ENCODE measurements at regions not wholly inside any gene's neighbourhood (a gene's known extent, or its start where the extent isn't known, plus 50 kb on each side); places are given as distances from the start of the nearest gene placed in this dataset.

- DNase-seq, result no peak
Observed at GRCh38 chr14:101362529-101363260, 198.6 kb upstream of the DIO3 start.

- no peak for DNase-seq
Observed at GRCh38 chr14:101363261-101363555, 198.1 kb upstream of the DIO3 start.

- DNase-seq, result no peak
Observed at GRCh38 chr14:101363880-101364391, 197.4 kb upstream of the DIO3 start.

DNA sequence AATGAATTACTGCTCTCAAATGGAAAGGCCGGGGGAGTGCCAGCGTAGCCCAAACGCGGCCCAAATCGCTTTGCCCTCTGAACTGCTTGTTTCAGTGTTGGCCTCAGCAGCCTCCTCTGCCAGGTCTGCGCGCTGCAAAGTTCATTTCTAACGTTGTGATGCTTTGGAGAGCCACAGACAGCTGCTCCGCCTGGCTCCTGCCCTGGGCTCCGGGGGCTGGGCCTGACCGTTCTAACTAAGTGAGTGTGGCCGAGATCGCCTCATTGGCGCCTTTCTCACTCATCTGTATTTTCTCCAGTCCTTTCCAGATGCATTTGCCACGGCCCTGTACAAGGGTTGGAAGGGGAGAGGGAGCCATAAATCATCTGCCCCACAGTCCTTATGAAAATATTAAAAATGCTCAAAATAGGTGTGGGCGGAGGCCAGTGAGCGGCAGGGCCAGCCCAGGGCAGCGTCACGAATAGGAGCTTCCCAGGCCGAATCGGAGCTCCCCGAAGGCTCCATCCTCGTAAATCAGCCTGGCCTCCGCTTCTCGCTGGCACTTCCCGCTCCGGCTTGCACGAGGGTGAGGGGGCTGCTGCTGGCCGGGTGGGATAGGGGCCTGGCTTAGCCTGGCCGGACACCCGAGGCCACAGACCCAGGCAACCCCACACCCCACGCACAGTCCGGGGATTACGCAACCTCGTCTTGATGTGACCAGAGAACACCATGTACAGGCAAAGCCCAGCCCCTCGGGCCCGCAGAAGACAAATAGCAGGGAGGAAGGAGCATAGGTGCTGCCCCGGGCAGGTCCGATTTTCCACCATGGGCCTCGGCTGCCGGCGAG, 196.6 kb upstream of the DIO3 start:
- DNase-seq, result no peak

- DNase-seq, result no peak
Observed at GRCh38 chr14:101365329-101366158, 195.8 kb upstream of the DIO3 start.

DNA sequence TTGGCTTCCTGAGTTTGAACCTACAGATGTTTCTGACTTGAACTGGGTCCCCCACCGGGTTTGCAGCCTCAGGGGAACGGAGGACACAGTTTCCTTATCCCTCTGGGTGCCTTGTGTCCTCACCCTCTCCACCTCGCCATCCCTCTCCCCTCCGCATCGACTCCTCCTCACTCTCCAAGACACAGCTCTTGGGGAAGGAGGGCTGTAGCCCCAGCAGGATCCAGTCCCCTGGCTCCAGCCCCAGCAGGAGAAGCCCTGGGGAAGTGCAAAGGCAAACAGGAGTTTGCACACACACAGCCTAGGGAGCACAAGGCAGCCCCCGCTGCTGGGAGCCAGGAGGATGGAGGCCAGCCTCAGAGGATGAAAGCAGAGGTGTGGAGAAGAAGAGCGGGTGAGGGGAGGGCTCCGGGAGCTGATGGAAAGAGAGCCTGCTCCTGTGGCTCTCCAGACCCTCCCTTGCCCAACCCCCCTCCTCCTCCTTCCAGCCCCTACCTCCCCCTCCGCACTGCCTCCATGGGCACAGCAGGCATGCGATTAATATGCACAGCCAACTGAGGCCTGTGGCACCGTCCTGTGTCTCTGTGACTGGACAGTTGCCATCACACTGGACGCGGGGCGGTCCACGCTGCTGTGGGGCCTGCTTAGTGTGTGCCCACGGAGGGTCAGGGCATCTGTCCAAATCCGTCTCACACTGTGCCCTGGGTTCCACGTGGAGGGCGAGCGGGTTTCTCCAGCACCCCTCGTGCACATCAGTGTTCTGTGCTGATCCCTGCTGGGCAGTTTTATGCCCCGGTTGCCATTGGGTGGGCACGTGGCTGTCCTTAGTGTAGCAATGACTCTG, 193.7 kb upstream of the DIO3 start:
- DNase-seq, result no peak

GRCh38 chr14:101368629-101369028, 192.7 kb upstream of the DIO3 start:
- DNase-seq, result no peak

DNA sequence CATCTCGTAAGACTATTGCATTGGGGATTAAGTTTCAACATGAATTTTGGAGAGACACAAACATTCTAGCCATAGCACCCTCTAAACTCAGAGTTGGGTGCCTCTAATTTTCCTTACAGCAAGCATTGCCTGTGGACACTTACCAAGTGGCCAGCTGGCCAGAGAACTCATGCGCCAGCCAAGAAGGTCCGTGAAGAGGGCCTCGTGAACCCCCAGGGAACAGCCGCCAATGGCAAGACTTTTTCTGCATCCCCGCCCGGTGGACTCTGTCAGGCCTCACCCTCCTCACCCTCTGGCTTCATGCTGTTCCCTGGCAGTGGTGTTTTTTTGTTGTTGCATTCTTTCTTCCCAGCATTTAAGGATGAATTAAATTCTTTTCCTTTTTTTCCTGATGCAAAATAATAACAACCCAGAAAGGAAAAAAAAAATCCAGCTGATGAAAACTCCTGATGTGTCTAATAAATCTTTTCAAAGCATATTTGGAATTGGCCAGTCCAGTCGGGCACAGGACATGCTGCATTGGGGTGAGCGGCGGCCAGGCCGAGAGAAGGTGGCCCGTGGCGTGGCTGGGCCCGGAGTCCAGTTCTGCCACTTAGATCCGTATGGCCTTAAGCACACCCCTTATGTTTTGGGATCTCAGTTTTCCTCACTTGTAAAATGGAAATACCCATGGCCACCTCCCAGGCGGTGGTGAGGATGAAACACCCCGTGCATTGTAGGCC, 191.9 kb upstream of the DIO3 start:
- DNase-seq, result no peak

- no peak for DNase-seq
Observed at GRCh38 chr14:101369916-101370592, 191.2 kb upstream of the DIO3 start.

- no peak for DNase-seq
Observed at GRCh38 chr14:101370593-101371569, 190.4 kb upstream of the DIO3 start.

DNA sequence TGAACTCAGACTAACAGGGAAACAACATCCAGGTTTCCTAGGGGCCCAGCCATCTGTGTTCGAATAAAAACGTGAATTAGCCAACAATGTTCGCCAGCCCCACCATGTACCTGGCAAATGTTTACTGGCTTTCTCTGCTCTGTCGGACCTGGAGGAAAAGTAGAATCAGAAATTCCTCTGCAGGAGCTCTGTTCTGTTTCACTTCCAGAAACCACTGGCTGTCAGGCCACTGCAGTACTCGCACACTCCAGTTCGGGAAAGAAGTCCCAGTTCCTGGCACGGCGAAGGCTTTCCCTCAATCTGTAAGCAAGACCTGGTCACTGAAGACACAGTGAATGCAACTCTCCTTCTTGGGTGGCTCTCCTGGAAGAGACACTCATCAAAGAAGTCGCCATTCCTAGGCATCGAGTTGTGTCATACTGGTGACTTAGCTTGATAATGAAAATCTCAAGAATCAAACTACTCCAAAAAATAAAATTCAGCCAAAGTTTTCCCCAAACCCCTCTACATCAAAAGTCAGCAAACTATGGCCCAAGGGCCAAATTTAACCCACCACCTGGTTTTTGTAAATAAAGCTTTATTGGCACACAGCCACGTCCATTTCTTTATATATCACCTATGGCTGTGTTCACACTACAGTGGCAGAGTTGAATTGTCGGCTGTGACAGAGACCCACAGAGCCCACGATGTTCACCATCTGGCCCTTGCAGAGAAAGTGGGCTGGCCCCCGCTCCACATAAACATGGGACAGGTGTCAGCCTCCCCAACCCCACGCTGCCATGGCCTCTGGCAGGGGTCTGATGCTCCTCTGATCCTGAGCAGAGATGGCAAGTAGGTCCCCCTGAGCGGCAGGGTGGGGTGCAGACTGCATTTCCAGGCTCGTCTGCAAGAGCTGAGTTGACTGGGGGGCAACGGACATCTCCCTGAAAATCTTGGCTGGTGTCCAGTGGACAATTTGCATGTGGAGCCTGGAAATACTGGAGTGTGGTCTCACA, 189.2 kb upstream of the DIO3 start:
- no peak for DNase-seq

- DNase-seq, result no peak
Observed at GRCh38 chr14:101372894-101373620, 188.2 kb upstream of the DIO3 start.

GRCh38 chr14:101373690-101374295, 187.5 kb upstream of the DIO3 start:
- DNase-seq, result no peak

DNA sequence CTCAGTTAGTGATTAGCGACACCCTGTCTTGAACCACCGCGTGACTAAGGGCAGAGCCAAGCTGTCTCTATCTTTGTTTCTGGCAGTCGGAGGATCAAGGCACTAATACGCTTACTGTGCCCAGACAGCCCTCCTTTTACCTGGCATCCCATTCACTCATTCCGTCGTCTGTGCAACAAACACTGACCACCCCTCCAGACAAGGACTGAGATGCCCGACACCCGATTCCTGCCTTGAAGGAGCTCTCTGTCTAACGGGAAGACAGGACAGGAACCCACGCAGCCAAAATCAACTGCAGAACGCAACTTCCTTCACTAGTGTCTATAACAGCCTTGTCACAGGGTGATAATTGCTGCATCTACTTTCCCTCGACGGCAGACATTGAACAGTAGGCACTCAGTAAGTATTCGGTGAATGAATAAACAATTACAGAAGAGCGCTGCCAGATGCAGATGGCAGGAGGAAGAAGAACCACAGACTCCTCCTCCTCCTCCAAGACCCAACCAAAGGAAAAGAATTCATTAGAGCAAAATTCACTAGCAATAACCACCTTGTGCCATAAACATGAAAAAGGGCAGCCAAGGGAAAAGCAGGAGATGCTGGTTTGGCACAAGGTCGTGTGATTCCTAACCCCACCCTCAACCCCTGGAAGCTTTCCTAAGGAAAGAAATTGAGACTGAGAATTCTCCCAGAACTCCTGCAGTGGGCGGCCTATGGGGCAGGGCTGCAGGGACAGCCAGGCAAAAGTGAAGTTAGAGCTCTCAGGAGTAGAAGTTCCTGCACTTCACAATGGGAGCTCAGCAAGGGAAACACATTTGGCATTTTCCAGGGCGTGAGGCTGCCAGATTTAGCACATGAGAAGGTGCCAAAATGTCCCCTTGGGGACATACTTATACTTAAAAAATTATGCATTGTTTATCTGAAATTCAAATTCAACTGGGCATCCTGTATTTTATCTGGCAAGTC, 186.6 kb upstream of the DIO3 start:
- DNase-seq, result no peak

DNA sequence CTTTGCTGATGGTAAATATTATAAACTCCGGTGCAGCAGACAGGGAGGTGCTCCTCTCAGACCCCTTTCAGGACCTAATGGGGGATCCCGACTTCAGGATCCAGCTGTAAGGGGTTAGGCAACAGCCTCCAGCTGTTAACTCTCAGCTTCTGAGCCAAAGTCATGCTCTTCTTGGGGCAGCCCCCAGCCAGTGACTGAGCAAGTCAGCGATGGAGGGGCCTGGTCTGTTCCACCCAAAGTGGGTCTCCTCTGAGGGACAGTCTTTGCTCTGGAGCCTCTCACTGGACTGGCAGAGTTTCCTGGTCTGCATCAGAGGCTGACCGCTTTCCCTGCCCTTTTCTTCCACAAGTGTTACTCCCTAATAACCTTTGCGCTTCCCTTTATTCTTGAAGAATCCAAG, 184.2 kb upstream of the DIO3 start:
- DNase-seq, result no peak

DNA sequence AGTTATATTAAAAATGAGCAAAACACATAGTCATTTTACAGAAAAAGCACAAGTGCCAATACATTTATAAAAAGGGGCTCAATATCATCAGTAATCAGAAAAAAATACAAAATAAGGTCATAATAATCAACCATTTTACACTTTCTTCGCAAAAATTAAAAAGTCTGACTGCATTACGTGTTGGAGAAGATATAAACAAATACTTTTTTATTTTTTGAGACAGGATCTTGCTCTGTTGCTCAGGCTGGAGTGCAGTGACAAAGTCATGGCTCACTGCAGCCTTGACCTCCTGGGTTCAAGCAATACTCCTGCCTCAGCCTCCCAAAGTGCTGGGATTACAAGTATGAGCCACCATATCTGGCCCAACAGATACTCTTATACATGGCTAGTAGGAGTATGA, 181.5 kb upstream of the DIO3 start:
- DNase-seq, result no peak

All from Kasumi-1 (cell line).